ENCODE measurements at regions not wholly inside any gene's neighbourhood (a gene's known extent, or its start where the extent isn't known, plus 50 kb on each side); places are given as distances from the start of the nearest gene placed in this dataset.

- Histone ChIP-seq H3K4me3 (ENCODE audit: low read depth, low read length) (no peak overlapping the region), H3K36me3 (ENCODE audit: control insufficient read depth, insufficient read depth, low read length) (no peaks in the 10 kb centered on the region), H3K27me3 (ENCODE audit: control insufficient read depth, insufficient read depth, low read length) (no peaks in the 10 kb centered on the region)
- DNase-seq (ENCODE audit: low read depth) = no peak
- no peak for TF ChIP-seq CTCF (IDR thresholded peaks at IDR 0.05; ENCODE audit: insufficient read depth, low read length, poor library complexity, severe bottlenecking)
Measured at GRCh38 chr9:26346942-26347477, 545.6 kb downstream of the CAAP1 start.

- Histone ChIP-seq H3K4me3 (ENCODE audit: low read depth, low read length) (no peak overlapping the region), H3K27me3 (ENCODE audit: control insufficient read depth, insufficient read depth, low read length) (no peaks in the 10 kb centered on the region), H3K36me3 (ENCODE audit: control insufficient read depth, insufficient read depth, low read length) (no peaks in the 10 kb centered on the region)
- no peak for TF ChIP-seq CTCF (IDR thresholded peaks at IDR 0.05; ENCODE audit: insufficient read depth, low read length, poor library complexity, severe bottlenecking)
- DNase-seq (ENCODE audit: low read depth) = no peak
Measured at GRCh38 chr9:26341545-26341944, 551.1 kb downstream of the CAAP1 start.

- no peak for DNase-seq (ENCODE audit: low read depth)
Measured at GRCh38 chr9:26339796-26340195, 552.8 kb downstream of the CAAP1 start.

GRCh38 chr9:26335116-26335515 is 557.5 kb downstream of the CAAP1 start:
- Histone ChIP-seq H3K27me3 (ENCODE audit: control insufficient read depth, insufficient read depth, low read length) (no peaks in the 10 kb centered on the region), H3K36me3 (ENCODE audit: control insufficient read depth, insufficient read depth, low read length) (no peaks in the 10 kb centered on the region), H3K4me3 (ENCODE audit: low read depth, low read length) (no peak overlapping the region)
- no peak for TF ChIP-seq CTCF (IDR thresholded peaks at IDR 0.05; ENCODE audit: insufficient read depth, low read length, poor library complexity, severe bottlenecking)
- no peak for DNase-seq (ENCODE audit: low read depth)

More at GRCh38 chr9:26339796-26340195, 552.8 kb downstream of the CAAP1 start:
- no peaks in the 10 kb centered on the region for H3K27me3 ChIP-seq (ENCODE audit: control insufficient read depth, insufficient read depth, low read length)
- no peaks in the 10 kb centered on the region for H3K36me3 ChIP-seq (ENCODE audit: control insufficient read depth, insufficient read depth, low read length)
- H3K4me3 ChIP-seq (ENCODE audit: low read depth, low read length) = no peak overlapping the region
- TF ChIP-seq CTCF (IDR thresholded peaks at IDR 0.05; ENCODE audit: insufficient read depth, low read length, poor library complexity, severe bottlenecking) = no peak

- no peaks in the 10 kb centered on the region for H3K27me3 ChIP-seq (ENCODE audit: control insufficient read depth, insufficient read depth, low read length)
- TF ChIP-seq CTCF (IDR thresholded peaks at IDR 0.05; ENCODE audit: insufficient read depth, low read length, poor library complexity, severe bottlenecking) = no peak
- DNase-seq (ENCODE audit: low read depth) = no peak
- H3K36me3 ChIP-seq (ENCODE audit: control insufficient read depth, insufficient read depth, low read length) = no peaks in the 10 kb centered on the region
- no peak overlapping the region for H3K4me3 ChIP-seq (ENCODE audit: low read depth, low read length)
Measured at GRCh38 chr9:26334706-26335105, 557.9 kb downstream of the CAAP1 start.

GRCh38 chr9:26331223-26331622 is 561.4 kb downstream of the CAAP1 start:
- TF ChIP-seq CTCF (IDR thresholded peaks at IDR 0.05; ENCODE audit: insufficient read depth, low read length, poor library complexity, severe bottlenecking) = no peak
- no peaks in the 10 kb centered on the region for H3K27me3 ChIP-seq (ENCODE audit: control insufficient read depth, insufficient read depth, low read length)
- DNase-seq (ENCODE audit: low read depth) = no peak
- H3K4me3 ChIP-seq (ENCODE audit: low read depth, low read length) = no peak overlapping the region
- H3K36me3 ChIP-seq (ENCODE audit: control insufficient read depth, insufficient read depth, low read length) = no peaks in the 10 kb centered on the region

Data from kidney epithelial cell (primary cell).